ENCODE measurements at regions not wholly inside any gene's neighbourhood (a gene's known extent, or its start where the extent isn't known, plus 50 kb on each side); places are given as distances from the start of the nearest gene placed in this dataset.

- TF ChIP-seq CTCF (IDR thresholded peaks at IDR 0.05): no peak
- TF ChIP-seq POLR2A (IDR thresholded peaks at IDR 0.05): no peak
Observed at GRCh38 chr13:110062777-110063442, 244.0 kb downstream of the COL4A1 start.

Data from esophagus squamous epithelium (tissue), 4 donors.